ENCODE measurements at regions not wholly inside any gene's neighbourhood (a gene's known extent, or its start where the extent isn't known, plus 50 kb on each side); places are given as distances from the start of the nearest gene placed in this dataset.

DNA sequence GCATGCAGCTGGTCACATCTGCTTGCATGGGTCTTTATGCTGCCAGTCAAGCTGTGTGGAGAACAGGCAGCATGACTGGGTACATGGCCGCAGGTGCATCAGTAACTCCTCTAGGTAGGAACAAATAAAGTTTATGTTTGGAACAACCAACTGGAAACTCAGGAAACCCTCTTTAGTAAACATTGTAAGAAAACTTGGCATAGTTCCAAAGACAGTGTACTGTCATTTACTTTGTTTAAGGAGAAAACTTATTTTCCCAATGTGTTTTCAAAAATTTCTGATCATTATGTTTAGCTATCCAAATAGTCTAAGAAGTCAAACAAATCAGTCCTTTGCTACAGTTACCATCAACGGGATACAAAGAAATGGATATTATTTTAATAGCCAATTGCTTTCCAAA, 386.0 kb downstream of the CHSY3 start:
- in situ Hi-C loops (cut with MboI) (no loop called here), intact Hi-C loops (cut with micrococcal nuclease) (no loop called here)
- WGBS (ENCODE audit: insufficient coverage, low coverage, missing lambda C conversion rate), result 0% methylated on average over 2 of the region's 2 CpGs
- H3K9ac ChIP-seq (ENCODE audit: insufficient read depth in 1 of 2, low read depth in 2 of 2, low read length in 2 of 2), result no peak overlapping the region
- H3K9me3 ChIP-seq (replicated peaks; ENCODE audit: control insufficient read depth, insufficient read depth, low read depth, low read length), result no peaks in the 10 kb centered on the region; the same call in 1 of the 2 replicates
- no peak for FAIRE-seq
- no peaks in the 10 kb centered on the region for H3K4me1 ChIP-seq (replicated peaks in 1 of 2; ENCODE audit: control insufficient read depth in 2 of 2, insufficient read depth in 2 of 2, low read length in 2 of 2)
- ChIA-PET CTCF (ENCODE audit: low intra/inter-chr PET ratio) (no interaction called here), POLR2A (no interaction called here)
- no peak for ATAC-seq
- no peaks in the 10 kb centered on the region for H3K79me2 ChIP-seq (ENCODE audit: control insufficient read depth, insufficient read depth, low read length)
- H3K27me3 ChIP-seq (ENCODE audit: control insufficient read depth in 2 of 2, insufficient read depth in 2 of 2, low read length in 2 of 2), result no peaks in the 10 kb centered on the region
- DNase-seq (ENCODE audit: extremely low read depth in 1 of 4, low spot score in 3 of 4), result no peak
- no peaks in the 10 kb centered on the region for H3K9me1 ChIP-seq (ENCODE audit: control insufficient read depth, insufficient read depth, low read length)
- H3K27ac ChIP-seq (ENCODE audit: extremely low read depth, low read depth, low read length), result no peak overlapping the region
- no peaks in the 10 kb centered on the region for H3K36me3 ChIP-seq (ENCODE audit: control insufficient read depth, insufficient read depth, low read length)
- no peak overlapping the region for H3K4me2 ChIP-seq (ENCODE audit: insufficient read depth, low read length)
- TF ChIP-seq NFIC (IDR thresholded peaks at IDR 0.05), result peak; percentile 80
- TF ChIP-seq HNRNPH1 (optimal IDR thresholded peaks at IDR 0.05; ENCODE audit: low read depth, low read length), result no peak
- TF ChIP-seq NFIX (CRISPR knock-in tag; IDR thresholded peaks at IDR 0.05; ENCODE audit: low read depth), result 0 out of 2 replicates have a peak, but pooled peaks have one; percentile 10
- BruUV-seq (replicated peaks), result no TSS peak
- H4K20me1 ChIP-seq (replicated peaks; ENCODE audit: control insufficient read depth, insufficient read depth, low read length), result no peaks in the 10 kb centered on the region
- no peak overlapping the region for H3K4me3 ChIP-seq
- no peak overlapping the region for H2AFZ ChIP-seq (ENCODE audit: low read depth, low read length)

DNA sequence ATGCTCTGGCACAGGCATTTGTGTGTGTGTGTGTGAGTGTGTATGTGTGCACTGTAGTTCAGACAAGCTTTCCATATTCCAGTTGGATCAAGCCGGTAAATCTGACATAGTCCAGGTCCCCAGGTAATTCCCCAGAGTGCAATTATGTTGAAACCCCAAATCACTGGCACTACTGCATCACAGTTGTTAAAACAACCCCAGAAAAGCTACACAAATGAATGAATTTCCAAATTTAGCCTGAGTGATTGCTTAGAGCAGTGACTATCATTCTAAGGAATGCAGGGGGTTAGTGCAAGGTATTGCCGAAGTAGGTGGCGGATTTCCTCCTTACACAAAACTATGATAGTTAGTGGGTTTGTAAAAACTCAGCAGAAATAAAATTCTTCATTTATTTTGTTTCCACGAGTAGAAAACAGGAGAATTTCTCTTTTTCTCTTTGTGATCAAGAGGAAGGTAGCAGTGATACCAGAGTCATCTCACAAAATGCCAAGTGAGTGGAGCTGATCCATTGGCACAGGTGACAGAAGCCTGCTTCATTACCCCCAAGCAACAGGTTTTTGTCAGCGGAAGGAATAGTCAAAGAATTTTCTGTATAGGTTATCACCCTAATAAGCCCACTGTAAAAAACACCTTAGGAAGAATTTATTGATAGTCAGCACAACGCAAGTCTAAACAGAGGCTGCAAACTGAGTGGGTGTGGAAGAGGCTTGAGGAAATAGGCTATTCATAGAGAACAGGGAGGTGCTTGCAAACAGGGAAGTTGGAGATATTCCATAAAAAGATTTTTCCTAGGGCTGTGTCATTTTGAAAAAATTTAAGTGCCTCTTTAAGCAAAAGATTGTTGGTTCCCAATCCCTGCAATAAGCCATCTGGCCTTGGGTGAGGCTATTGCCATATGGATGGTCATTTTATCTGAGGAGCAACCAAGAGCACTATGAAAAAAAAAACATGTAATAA, 385.1 kb downstream of the CHSY3 start:
- no peak for DNase-seq (ENCODE audit: extremely low read depth in 1 of 4, low spot score in 3 of 4)
- no peaks in the 10 kb centered on the region for H3K27me3 ChIP-seq (ENCODE audit: control insufficient read depth in 2 of 2, insufficient read depth in 2 of 2, low read length in 2 of 2)
- no peaks in the 10 kb centered on the region for H3K79me2 ChIP-seq (ENCODE audit: control insufficient read depth, insufficient read depth, low read length)
- ATAC-seq, result no peak
- intact Hi-C loops (cut with micrococcal nuclease), result no loop called here
- no peak overlapping the region for H3K4me2 ChIP-seq (ENCODE audit: insufficient read depth, low read length)
- in situ Hi-C loops (cut with MboI), result no loop called here
- no peak for FAIRE-seq
- CTCF ChIA-PET (ENCODE audit: low intra/inter-chr PET ratio), result no interaction called here
- no peak overlapping the region for H2AFZ ChIP-seq (ENCODE audit: low read depth, low read length)
- BruUV-seq (replicated peaks), result no TSS peak
- no peaks in the 10 kb centered on the region for H3K36me3 ChIP-seq (ENCODE audit: control insufficient read depth, insufficient read depth, low read length)
- H3K9me3 ChIP-seq (replicated peaks; ENCODE audit: control insufficient read depth, insufficient read depth, low read depth, low read length), result no peaks in the 10 kb centered on the region; the same call in 1 of the 2 replicates
- H4K20me1 ChIP-seq (replicated peaks; ENCODE audit: control insufficient read depth, insufficient read depth, low read length), result no peaks in the 10 kb centered on the region
- no peaks in the 10 kb centered on the region for H3K9me1 ChIP-seq (ENCODE audit: control insufficient read depth, insufficient read depth, low read length)
- no peaks in the 10 kb centered on the region for H3K4me1 ChIP-seq (replicated peaks in 1 of 2; ENCODE audit: control insufficient read depth in 2 of 2, insufficient read depth in 2 of 2, low read length in 2 of 2)
- POLR2A ChIA-PET, result no interaction called here
- no peak overlapping the region for H3K27ac ChIP-seq (ENCODE audit: extremely low read depth, low read depth, low read length)
- WGBS (ENCODE audit: insufficient coverage, low coverage, missing lambda C conversion rate), result 0% methylated on average over 6 of the region's 6 CpGs
- H3K9ac ChIP-seq (ENCODE audit: insufficient read depth in 1 of 2, low read depth in 2 of 2, low read length in 2 of 2), result no peak overlapping the region
- H3K4me3 ChIP-seq, result no peak overlapping the region
- TF ChIP-seq PHF20 (IDR thresholded peaks at IDR 0.05; ENCODE audit: partially characterized antibody) (no peak), RBM22 (IDR thresholded peaks at IDR 0.05; ENCODE audit: low read depth, low read length, poor library complexity, severe bottlenecking) (no peak), NFE2 (IDR thresholded peaks at IDR 0.05; ENCODE audit: low read depth) (no peak), TGIF2 (CRISPR knock-in tag; IDR thresholded peaks at IDR 0.05) (no peak), ZBED1 (IDR thresholded peaks at IDR 0.05) (no peak), RBM17 (IDR thresholded peaks at IDR 0.05; ENCODE audit: borderline replicate concordance, low read depth, low read length) (no peak), EP300 (IDR thresholded peaks at IDR 0.05; ENCODE audit: low read length) (no peak), GTF2F1 (IDR thresholded peaks at IDR 0.05; ENCODE audit: low read depth, low read length) (no peak), BDP1 (IDR thresholded peaks at IDR 0.05; ENCODE audit: insufficient read depth, insufficient read length) (no peak)
- TF ChIP-seq, protein P1, sequence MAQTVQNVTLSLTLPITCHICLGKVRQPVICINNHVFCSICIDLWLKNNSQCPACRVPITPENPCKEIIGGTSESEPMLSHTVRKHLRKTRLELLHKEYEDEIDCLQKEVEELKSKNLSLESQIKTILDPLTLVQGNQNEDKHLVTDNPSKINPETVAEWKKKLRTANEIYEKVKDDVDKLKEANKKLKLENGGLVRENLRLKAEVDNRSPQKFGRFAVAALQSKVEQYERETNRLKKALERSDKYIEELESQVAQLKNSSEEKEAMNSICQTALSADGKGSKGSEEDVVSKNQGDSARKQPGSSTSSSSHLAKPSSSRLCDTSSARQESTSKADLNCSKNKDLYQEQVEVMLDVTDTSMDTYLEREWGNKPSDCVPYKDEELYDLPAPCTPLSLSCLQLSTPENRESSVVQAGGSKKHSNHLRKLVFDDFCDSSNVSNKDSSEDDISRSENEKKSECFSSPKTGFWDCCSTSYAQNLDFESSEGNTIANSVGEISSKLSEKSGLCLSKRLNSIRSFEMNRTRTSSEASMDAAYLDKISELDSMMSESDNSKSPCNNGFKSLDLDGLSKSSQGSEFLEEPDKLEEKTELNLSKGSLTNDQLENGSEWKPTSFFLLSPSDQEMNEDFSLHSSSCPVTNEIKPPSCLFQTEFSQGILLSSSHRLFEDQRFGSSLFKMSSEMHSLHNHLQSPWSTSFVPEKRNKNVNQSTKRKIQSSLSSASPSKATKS (CRISPR knock-in tag; IDR thresholded peaks at IDR 0.05), result no peak
